HEK293 (cell line): ENCODE measurements at regions not wholly inside any gene's neighbourhood (a gene's known extent, or its start where the extent isn't known, plus 50 kb on each side); places are given as distances from the start of the nearest gene placed in this dataset.
"Not testable (repeated sequence)": the region's sequence is repeated elsewhere in the genome, so short reads cannot be mapped to it uniquely, and the experiment has no call there.

Experiments
- CTCF ChIA-PET: fragments of 350-600 bp; formaldehyde crosslinking; extraction: SDS; loops from one replicate; lab custom pipeline; 2021; ENCODE audit warnings: antibody characterized with exemption; lab: Yijun Ruan, JAX
- POLR2A ChIA-PET: fragments of 300-600 bp; formaldehyde crosslinking; extraction: SDS; loops from one replicate; lab custom pipeline; 2020; ENCODE audit warnings: antibody characterized with exemption, inconsistent platforms; lab: Yijun Ruan, JAX
- H3K27ac ChIP-seq: fragments of 200-500 bp; sonication (Bioruptor generic); 2 replicates; pipeline ENCODE4 v1.5.1; 2014; ENCODE audit warnings: low read depth, low read length, control low read depth, inconsistent platforms; ENCODE audit errors: extremely low read depth
- H3K36me3 ChIP-seq, 2 experiments: fragments of 200-500 bp in 1 of 2; sonication (Bioruptor generic) in 1 of 2; 1 replicate in 1 of 2; 2 replicates in 1 of 2; pipeline ENCODE4 v1.5.1; 2014 to 2017; ENCODE audit warnings: inconsistent platforms in 2 of 2, low read length in 2 of 2; ENCODE audit not compliant: control insufficient read depth in 2 of 2, insufficient read depth in 1 of 2
- H3K4me1 ChIP-seq: fragments of 200-500 bp; sonication (Bioruptor generic); 2 replicates; pipeline ENCODE4 v1.5.1; 2014; ENCODE audit warnings: mild to moderate bottlenecking, low read length, inconsistent platforms; ENCODE audit not compliant: control insufficient read depth, insufficient read depth
- H3K4me3 ChIP-seq: 2 replicates; pipeline ENCODE4 v1.5.1; 2011; ENCODE audit warnings: low read depth, mild to moderate bottlenecking, control low read depth, low read length, moderate library complexity
- H3K9me3 ChIP-seq: fragments of 200-500 bp; sonication (Bioruptor generic); 2 replicates; pipeline ENCODE4 v1.5.1; 2014; ENCODE audit warnings: low read depth, low read length, inconsistent platforms; ENCODE audit not compliant: control insufficient read depth, insufficient read depth
- KLF1 ChIP-seq: fragments of 450-650 bp; formaldehyde crosslinking; IDR thresholded peaks from 2 replicates; pipeline ENCODE4 v1.5.1; 2016; ENCODE audit warnings: missing biosample characterization, missing genetic modification characterization
- ZBTB8A ChIP-seq: fragments of 450-650 bp; formaldehyde crosslinking; IDR thresholded peaks from 2 replicates; pipeline ENCODE4 v1.5.1; 2016; ENCODE audit warnings: missing biosample characterization, missing genetic modification characterization
- ZNF140 ChIP-seq: fragments of 450-650 bp; formaldehyde crosslinking; IDR thresholded peaks from 2 replicates; pipeline ENCODE4 v1.5.1; 2016; ENCODE audit warnings: missing biosample characterization, missing genetic modification characterization
- ZNF223 ChIP-seq: fragments of 450-650 bp; formaldehyde crosslinking; IDR thresholded peaks from 2 replicates; pipeline ENCODE4 v1.5.1; 2016; ENCODE audit warnings: missing biosample characterization, missing genetic modification characterization
- ZNF394 ChIP-seq: fragments of 450-650 bp; formaldehyde crosslinking; IDR thresholded peaks from 2 replicates; pipeline ENCODE4 v1.5.1; 2016; ENCODE audit warnings: missing biosample characterization, missing genetic modification characterization, mild to moderate bottlenecking, moderate library complexity, borderline replicate concordance
- ZNF426 ChIP-seq: fragments of 450-650 bp; formaldehyde crosslinking; IDR thresholded peaks from 2 replicates; pipeline ENCODE4 v1.5.1; 2017; ENCODE audit warnings: missing biosample characterization, missing genetic modification characterization, mild to moderate bottlenecking, inconsistent platforms, moderate library complexity
- ZNF473 ChIP-seq: fragments of 450-650 bp; formaldehyde crosslinking; IDR thresholded peaks from 2 replicates; pipeline ENCODE4 v1.5.1; 2017; ENCODE audit warnings: missing biosample characterization, missing genetic modification characterization
- ZNF555 ChIP-seq: fragments of 450-650 bp; formaldehyde crosslinking; conservative IDR thresholded peaks from 2 replicates; pipeline ENCODE4 v1.5.1; 2017; ENCODE audit warnings: missing biosample characterization, mild to moderate bottlenecking, missing genetic modification characterization, inconsistent platforms
- ZNF623 ChIP-seq: fragments of 450-650 bp; formaldehyde crosslinking; IDR thresholded peaks from 2 replicates; pipeline ENCODE4 v1.5.1; 2016; ENCODE audit warnings: missing biosample characterization, missing genetic modification characterization
- ZNF791 ChIP-seq: fragments of 450-650 bp; formaldehyde crosslinking; IDR thresholded peaks from 2 replicates; pipeline ENCODE4 v1.5.1; 2016; ENCODE audit warnings: missing biosample characterization, missing genetic modification characterization
- TF ChIP-seq, protein P1 (sequence below): fragments of 450-650 bp; formaldehyde crosslinking; conservative IDR thresholded peaks from 2 replicates; pipeline ENCODE4 v1.5.1; 2016; ENCODE audit warnings: low read depth, missing biosample characterization, missing genetic modification characterization
- TF ChIP-seq, protein P2 (sequence below): fragments of 450-650 bp; formaldehyde crosslinking; conservative IDR thresholded peaks from 2 replicates; pipeline ENCODE4 v1.5.1; 2016; ENCODE audit warnings: low read depth, missing biosample characterization, missing genetic modification characterization
- TF ChIP-seq, protein P3 (sequence below): fragments of 450-650 bp; formaldehyde crosslinking; IDR thresholded peaks from 2 replicates; pipeline ENCODE4 v1.5.1; 2017; ENCODE audit warnings: missing biosample characterization, mild to moderate bottlenecking, missing genetic modification characterization, moderate library complexity

DNA sequence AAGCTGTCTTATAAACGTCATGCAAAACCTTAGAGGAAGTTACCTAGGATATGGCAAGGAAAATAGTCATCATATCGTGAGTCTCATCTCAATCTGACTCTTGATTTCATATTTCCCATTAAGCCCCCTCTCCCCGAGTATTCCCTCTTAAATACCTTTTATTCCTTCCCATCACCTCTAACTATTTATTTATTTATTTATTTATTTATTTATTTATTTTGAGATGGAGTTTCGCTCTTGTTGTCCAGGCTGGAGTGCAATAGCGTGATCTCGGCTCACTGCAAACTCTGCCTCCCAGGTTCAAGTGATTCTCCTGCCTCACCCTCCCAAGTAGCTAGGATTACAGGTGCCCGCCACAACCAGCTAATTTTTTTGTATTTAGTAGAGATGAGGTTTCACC lies 260.4 kb downstream of the SHOX2 start:
- not testable (repeated sequence) for H3K27ac ChIP-seq, H3K4me1 ChIP-seq, H3K9me3 ChIP-seq
- TF ChIP-seq, protein P1, sequence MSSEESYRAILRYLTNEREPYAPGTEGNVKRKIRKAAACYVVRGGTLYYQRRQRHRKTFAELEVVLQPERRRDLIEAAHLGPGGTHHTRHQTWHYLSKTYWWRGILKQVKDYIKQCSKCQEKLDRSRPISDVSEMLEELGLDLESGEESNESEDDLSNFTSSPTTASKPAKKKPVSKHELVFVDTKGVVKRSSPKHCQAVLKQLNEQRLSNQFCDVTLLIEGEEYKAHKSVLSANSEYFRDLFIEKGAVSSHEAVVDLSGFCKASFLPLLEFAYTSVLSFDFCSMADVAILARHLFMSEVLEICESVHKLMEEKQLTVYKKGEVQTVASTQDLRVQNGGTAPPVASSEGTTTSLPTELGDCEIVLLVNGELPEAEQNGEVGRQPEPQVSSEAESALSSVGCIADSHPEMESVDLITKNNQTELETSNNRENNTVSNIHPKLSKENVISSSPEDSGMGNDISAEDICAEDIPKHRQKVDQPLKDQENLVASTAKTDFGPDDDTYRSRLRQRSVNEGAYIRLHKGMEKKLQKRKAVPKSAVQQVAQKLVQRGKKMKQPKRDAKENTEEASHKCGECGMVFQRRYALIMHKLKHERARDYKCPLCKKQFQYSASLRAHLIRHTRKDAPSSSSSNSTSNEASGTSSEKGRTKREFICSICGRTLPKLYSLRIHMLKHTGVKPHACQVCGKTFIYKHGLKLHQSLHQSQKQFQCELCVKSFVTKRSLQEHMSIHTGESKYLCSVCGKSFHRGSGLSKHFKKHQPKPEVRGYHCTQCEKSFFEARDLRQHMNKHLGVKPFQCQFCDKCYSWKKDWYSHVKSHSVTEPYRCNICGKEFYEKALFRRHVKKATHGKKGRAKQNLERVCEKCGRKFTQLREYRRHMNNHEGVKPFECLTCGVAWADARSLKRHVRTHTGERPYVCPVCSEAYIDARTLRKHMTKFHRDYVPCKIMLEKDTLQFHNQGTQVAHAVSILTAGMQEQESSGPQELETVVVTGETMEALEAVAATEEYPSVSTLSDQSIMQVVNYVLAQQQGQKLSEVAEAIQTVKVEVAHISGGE (tag by site-specific recombination): peak; percentile 41
- TF ChIP-seq ZBTB8A (tag by site-specific recombination) (0 out of 2 replicates have a peak, but pooled peaks have one; percentile 16), ZNF140 (peak; percentile 23; the same call in 1 of the 2 replicates), ZNF394 (tag by site-specific recombination) (peak; percentile 72; the same call in 1 of the 2 replicates), ZNF623 (tag by site-specific recombination) (peak; percentile 34; the same call in 1 of the 2 replicates), ZNF426 (tag by site-specific recombination) (peak; percentile 44), ZNF555 (peak; percentile 37)
- TF ChIP-seq, protein P2, sequence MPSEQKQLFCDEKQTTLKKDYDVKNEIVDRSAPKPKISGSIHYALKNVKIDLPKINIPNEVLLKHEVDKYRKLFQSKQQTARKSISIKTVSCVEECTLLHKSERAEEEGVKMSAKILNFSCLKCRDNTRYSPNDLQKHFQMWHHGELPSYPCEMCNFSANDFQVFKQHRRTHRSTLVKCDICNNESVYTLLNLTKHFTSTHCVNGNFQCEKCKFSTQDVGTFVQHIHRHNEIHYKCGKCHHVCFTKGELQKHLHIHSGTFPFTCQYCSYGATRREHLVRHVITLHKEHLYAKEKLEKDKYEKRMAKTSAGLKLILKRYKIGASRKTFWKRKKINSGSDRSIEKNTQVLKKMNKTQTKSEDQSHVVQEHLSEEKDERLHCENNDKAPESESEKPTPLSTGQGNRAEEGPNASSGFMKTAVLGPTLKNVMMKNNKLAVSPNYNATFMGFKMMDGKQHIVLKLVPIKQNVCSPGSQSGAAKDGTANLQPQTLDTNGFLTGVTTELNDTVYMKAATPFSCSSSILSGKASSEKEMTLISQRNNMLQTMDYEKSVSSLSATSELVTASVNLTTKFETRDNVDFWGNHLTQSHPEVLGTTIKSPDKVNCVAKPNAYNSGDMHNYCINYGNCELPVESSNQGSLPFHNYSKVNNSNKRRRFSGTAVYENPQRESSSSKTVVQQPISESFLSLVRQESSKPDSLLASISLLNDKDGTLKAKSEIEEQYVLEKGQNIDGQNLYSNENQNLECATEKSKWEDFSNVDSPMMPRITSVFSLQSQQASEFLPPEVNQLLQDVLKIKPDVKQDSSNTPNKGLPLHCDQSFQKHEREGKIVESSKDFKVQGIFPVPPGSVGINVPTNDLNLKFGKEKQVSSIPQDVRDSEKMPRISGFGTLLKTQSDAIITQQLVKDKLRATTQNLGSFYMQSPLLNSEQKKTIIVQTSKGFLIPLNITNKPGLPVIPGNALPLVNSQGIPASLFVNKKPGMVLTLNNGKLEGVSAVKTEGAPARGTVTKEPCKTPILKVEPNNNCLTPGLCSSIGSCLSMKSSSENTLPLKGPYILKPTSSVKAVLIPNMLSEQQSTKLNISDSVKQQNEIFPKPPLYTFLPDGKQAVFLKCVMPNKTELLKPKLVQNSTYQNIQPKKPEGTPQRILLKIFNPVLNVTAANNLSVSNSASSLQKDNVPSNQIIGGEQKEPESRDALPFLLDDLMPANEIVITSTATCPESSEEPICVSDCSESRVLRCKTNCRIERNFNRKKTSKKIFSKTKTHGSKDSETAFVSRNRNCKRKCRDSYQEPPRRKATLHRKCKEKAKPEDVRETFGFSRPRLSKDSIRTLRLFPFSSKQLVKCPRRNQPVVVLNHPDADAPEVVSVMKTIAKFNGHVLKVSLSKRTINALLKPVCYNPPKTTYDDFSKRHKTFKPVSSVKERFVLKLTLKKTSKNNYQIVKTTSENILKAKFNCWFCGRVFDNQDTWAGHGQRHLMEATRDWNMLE (tag by site-specific recombination): peak; percentile 59; the same call in 1 of the 2 replicates
- TF ChIP-seq, all 188 proteins: peak for 8; not testable (repeated sequence) for 180
- CTCF ChIA-PET: interaction anchor here (0.7 kb wide), 1 partner anchor 19 kb away, joined by 4 read pairs; no protein-coding TSS in a partner anchor
- H3K4me3 ChIP-seq, POLR2A ChIA-PET, H3K36me3 ChIP-seq: not testable (repeated sequence)

DNA sequence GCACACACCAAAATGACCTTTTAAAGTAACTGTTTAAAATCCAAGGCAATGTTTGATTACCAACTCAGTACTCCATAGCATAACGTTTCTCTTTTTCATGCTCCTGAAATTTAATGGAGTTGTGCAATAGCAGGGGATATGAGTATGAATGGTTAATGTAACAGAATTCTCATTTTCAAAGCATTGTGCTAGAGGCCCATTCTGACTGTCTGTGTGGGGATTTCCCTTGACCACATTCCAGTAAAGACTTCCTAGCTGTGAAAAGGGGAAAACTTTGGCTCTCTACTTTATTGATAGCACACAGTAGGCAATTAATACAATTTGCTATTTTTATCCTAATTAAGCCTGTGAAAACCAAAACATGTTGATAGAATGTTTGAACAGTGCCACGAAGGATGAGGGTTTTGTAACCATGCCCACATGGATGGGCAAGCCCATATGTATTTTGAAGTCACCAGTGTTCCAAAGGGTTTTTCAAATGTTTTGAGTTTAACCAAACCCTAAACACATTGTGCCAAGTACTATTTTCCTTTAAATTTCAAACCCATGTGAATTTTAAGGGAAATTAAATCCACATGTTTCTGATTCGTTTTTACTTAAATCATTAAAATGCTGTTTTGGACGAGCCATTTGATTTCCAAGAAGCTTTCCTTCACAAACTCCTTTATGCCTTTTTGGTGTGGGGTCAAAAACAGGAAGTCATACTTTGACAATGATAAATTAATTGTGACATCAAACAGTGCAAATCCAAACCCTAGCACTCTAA lies 261.2 kb downstream of the SHOX2 start:
- POLR2A ChIA-PET: no interaction called here
- no peak for TF ChIP-seq ZNF223
- TF ChIP-seq, protein P3, sequence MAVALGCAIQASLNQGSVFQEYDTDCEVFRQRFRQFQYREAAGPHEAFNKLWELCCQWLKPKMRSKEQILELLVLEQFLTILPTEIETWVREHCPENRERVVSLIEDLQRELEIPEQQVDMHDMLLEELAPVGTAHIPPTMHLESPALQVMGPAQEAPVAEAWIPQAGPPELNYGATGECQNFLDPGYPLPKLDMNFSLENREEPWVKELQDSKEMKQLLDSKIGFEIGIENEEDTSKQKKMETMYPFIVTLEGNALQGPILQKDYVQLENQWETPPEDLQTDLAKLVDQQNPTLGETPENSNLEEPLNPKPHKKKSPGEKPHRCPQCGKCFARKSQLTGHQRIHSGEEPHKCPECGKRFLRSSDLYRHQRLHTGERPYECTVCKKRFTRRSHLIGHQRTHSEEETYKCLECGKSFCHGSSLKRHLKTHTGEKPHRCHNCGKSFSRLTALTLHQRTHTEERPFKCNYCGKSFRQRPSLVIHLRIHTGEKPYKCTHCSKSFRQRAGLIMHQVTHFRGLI (tag by site-specific recombination): no peak
- no peak for TF ChIP-seq ZNF791 (tag by site-specific recombination)
- no peak for TF ChIP-seq ZBTB8A (tag by site-specific recombination)
- TF ChIP-seq ZNF473 (tag by site-specific recombination): no peak
- no peak for TF ChIP-seq KLF1 (tag by site-specific recombination)
- TF ChIP-seq, all 188 proteins: peak for 0
- Histone ChIP-seq H3K36me3 (no peaks in the 10 kb centered on the region), H3K4me1 (no peaks in the 10 kb centered on the region), H3K27ac (no peak overlapping the region), H3K4me3 (no peak overlapping the region), H3K9me3 (no peaks in the 10 kb centered on the region)
- CTCF ChIA-PET: interaction anchor here (0.7 to 1.4 kb wide), 3 partner anchors 20 to 288 kb away, joined by 3 to 4 read pairs (median 4); no protein-coding TSS in a partner anchor
